HepG2 (cell line): ENCODE measurements at regions not wholly inside any gene's neighbourhood (a gene's known extent, or its start where the extent isn't known, plus 50 kb on each side); places are given as distances from the start of the nearest gene placed in this dataset.

ENCODE experiments used
- ATAC-seq: fragments of 200-7000 bp; cut with Tn5 transposase; 3 replicates; pipeline ENCODE4 v1.9.1; 2020; ENCODE audit warnings: mild to moderate bottlenecking, moderate library complexity
- BruUV-seq: library from RNA; stranded (reverse); fragments of 400-500 nt; replicated peaks from 2 replicates; lab custom pipeline; 2021; lab: Mats Ljungman, UMichigan
- CTCF ChIA-PET: fragments of 300-600 bp; formaldehyde crosslinking; extraction: SDS; loops from one replicate; lab custom pipeline; 2021; ENCODE audit warnings: low total read pairs, inconsistent platforms, low intra/inter-chr PET ratio; lab: Yijun Ruan, JAX
- POLR2A ChIA-PET: fragments of 350-600 bp; sonication (Branson Sonifier 250); formaldehyde crosslinking; loops from one replicate; lab custom pipeline; 2020; ENCODE audit warnings: antibody characterized with exemption, inconsistent platforms; lab: Yijun Ruan, JAX
- DNase-seq: peaks from one replicate; pipeline ENCODE4 v3.0.0-alpha.2; 2015; ENCODE audit warnings: low spot score
- FAIRE-seq: peaks from 3 replicates; lab custom pipeline; 2011; peaks lifted over from hg19 to GRCh38; lab: Jason Lieb, UNC
- H2AFZ ChIP-seq: one replicate; pipeline ENCODE4 v1.6.1; 2011; ENCODE audit warnings: low read length, inconsistent platforms
- H3K27ac ChIP-seq: fragments of 300-600 bp; 3 replicates; pipeline ENCODE4 v1.8.0; 2011; ENCODE audit warnings: mixed run types, mild to moderate bottlenecking, mixed read lengths, low read length, inconsistent platforms; ENCODE audit not compliant: insufficient read depth; ENCODE audit errors: extremely low read length
- H3K27me3 ChIP-seq, 2 experiments: fragments of 200-600 bp in 1 of 2; 2 replicates in 1 of 2; 3 replicates in 1 of 2; pipeline versions ENCODE4 v1.6.0 to v1.8.0; 2011; ENCODE audit warnings: low read length in 2 of 2, mild to moderate bottlenecking in 2 of 2, moderate library complexity in 2 of 2, inconsistent platforms in 1 of 2; ENCODE audit not compliant: insufficient read depth in 2 of 2, control insufficient read depth in 1 of 2
- H3K36me3 ChIP-seq, 2 experiments: fragments of 200-600 bp in 1 of 2; replicated peaks in 1 of 2; 2 replicates in 1 of 2; 3 replicates in 1 of 2; pipeline versions ENCODE4 v1.5.1 to v1.8.0; 2011; ENCODE audit warnings: low read length in 2 of 2, inconsistent platforms in 1 of 2; ENCODE audit not compliant: insufficient read depth in 2 of 2, control insufficient read depth in 1 of 2
- H3K4me1 ChIP-seq: 2 replicates; pipeline ENCODE4 v1.5.1; 2012; ENCODE audit warnings: low read length, inconsistent platforms; ENCODE audit not compliant: insufficient read depth
- H3K4me2 ChIP-seq: 2 replicates; pipeline ENCODE4 v1.6.0; 2011; ENCODE audit warnings: low read depth, low read length, inconsistent platforms
- H3K4me3 ChIP-seq, 3 experiments: fragments of 200-600 bp in 1 of 3; sonication (generic), shearing (Covaris generic) in 1 of 3; replicated peaks in 1 of 3; 2 replicates each; pipeline ENCODE4 v1.5.1; 2011 to 2016; ENCODE audit warnings: low read length in 3 of 3, inconsistent platforms in 2 of 3, low read depth in 2 of 3, mild to moderate bottlenecking in 2 of 3, control low read depth in 1 of 3, mixed read lengths in 1 of 3; ENCODE audit not compliant: insufficient read depth in 1 of 3
- H3K79me2 ChIP-seq: one replicate; pipeline ENCODE4 v1.6.1; 2011; ENCODE audit warnings: low read length, inconsistent platforms; ENCODE audit not compliant: insufficient read depth
- H3K9ac ChIP-seq: 2 replicates; pipeline ENCODE4 v1.6.0; 2011; ENCODE audit warnings: mild to moderate bottlenecking, low read depth, low read length, inconsistent platforms; ENCODE audit not compliant: insufficient read depth
- H3K9me3 ChIP-seq: 2 replicates; pipeline ENCODE4 v1.5.1; 2012; ENCODE audit warnings: mild to moderate bottlenecking, low read length
- H4K20me1 ChIP-seq: 2 replicates; pipeline ENCODE4 v1.6.0; 2011; ENCODE audit warnings: inconsistent platforms, mild to moderate bottlenecking, low read length, moderate library complexity; ENCODE audit not compliant: insufficient read depth
- REPIN1 ChIP-seq: sonication (generic); formaldehyde crosslinking; IDR thresholded peaks from 2 replicates; pipeline ENCODE4 v1.8.0; 2022; ENCODE audit warnings: missing genetic modification reagents, low read depth, mild to moderate bottlenecking, borderline replicate concordance
- SOX6 ChIP-seq, 2 experiments: fragments of 450-650 bp in 1 of 2; sonication (generic) in 1 of 2; formaldehyde crosslinking in 1 of 2; IDR thresholded peaks; 2 replicates each; pipeline versions ENCODE4 v1.4.0 to v1.6.1; 2017 to 2020; ENCODE audit warnings: antibody characterized with exemption in 1 of 2, mild to moderate bottlenecking in 1 of 2, missing genetic modification reagents in 1 of 2
- ZNF652 ChIP-seq: IDR thresholded peaks from 2 replicates; pipeline ENCODE4 v1.6.1; 2016; ENCODE audit warnings: low read depth, borderline replicate concordance
- WGBS: methylation state at CpG from one replicate; pipeline ENCODE4 v1.1.6; 2017; ENCODE audit warnings: low lambda C conversion rate; 5-methylcytosine and 5-hydroxymethylcytosine counted together
- in situ Hi-C: cut with HindIII; loops from 2 replicates; pipeline ENCODE4 v1.10.0; 2017; ENCODE audit warnings: low pct_unique_long_range_greater_than_20kb; ENCODE audit not compliant: extremely low pct_ligation_motif_present
- intact Hi-C: fragments of 100-400 bp; cut with micrococcal nuclease; formaldehyde crosslinking; loops from one replicate; pipeline ENCODE4 v1.10.0; 2022; ENCODE audit not compliant: unreplicated experiment
- TF ChIP-seq, protein P1 (sequence below): IDR thresholded peaks from 2 replicates; pipeline ENCODE4 v1.6.1; 2016; ENCODE audit warnings: low read depth, missing genetic modification reagents, missing compliant biosample characterization
- TF ChIP-seq, protein P2 (sequence below): sonication (generic); formaldehyde crosslinking; IDR thresholded peaks from 2 replicates; pipeline ENCODE4 v1.4.0; 2020; ENCODE audit warnings: missing genetic modification reagents

GRCh38 chr10:8504499-8504898, 450.0 kb downstream of the GATA3 start:
- FAIRE-seq (no peak), DNase-seq (no peak), ATAC-seq (no peak)
- 7% methylated on average over 10 of the region's 10 CpGs for WGBS
- CTCF ChIA-PET: no interaction called here
- no peak overlapping the region for H3K9ac ChIP-seq
- in situ Hi-C loops: no loop called here
- H3K4me2 ChIP-seq: no peak overlapping the region
- no peak overlapping the region for H2AFZ ChIP-seq
- POLR2A ChIA-PET: no interaction called here
- H3K4me1 ChIP-seq: no peaks in the 10 kb centered on the region
- H3K27me3 ChIP-seq: peaks cover 1 to 9% of the 10 kb centered on the region in 2 experiments; a peak in 3 of 5 replicates
- H3K36me3 ChIP-seq: no peaks in the 10 kb centered on the region
- no peak overlapping the region for H3K4me3 ChIP-seq
- no peak overlapping the region for H3K27ac ChIP-seq
- H4K20me1 ChIP-seq: no peaks in the 10 kb centered on the region
- no TSS peak for BruUV-seq
- H3K9me3 ChIP-seq: no peaks in the 10 kb centered on the region
- no peaks in the 10 kb centered on the region for H3K79me2 ChIP-seq
- no peak for TF ChIP-seq ZNF652 (CRISPR knock-in tag)
- TF ChIP-seq, protein P1, sequence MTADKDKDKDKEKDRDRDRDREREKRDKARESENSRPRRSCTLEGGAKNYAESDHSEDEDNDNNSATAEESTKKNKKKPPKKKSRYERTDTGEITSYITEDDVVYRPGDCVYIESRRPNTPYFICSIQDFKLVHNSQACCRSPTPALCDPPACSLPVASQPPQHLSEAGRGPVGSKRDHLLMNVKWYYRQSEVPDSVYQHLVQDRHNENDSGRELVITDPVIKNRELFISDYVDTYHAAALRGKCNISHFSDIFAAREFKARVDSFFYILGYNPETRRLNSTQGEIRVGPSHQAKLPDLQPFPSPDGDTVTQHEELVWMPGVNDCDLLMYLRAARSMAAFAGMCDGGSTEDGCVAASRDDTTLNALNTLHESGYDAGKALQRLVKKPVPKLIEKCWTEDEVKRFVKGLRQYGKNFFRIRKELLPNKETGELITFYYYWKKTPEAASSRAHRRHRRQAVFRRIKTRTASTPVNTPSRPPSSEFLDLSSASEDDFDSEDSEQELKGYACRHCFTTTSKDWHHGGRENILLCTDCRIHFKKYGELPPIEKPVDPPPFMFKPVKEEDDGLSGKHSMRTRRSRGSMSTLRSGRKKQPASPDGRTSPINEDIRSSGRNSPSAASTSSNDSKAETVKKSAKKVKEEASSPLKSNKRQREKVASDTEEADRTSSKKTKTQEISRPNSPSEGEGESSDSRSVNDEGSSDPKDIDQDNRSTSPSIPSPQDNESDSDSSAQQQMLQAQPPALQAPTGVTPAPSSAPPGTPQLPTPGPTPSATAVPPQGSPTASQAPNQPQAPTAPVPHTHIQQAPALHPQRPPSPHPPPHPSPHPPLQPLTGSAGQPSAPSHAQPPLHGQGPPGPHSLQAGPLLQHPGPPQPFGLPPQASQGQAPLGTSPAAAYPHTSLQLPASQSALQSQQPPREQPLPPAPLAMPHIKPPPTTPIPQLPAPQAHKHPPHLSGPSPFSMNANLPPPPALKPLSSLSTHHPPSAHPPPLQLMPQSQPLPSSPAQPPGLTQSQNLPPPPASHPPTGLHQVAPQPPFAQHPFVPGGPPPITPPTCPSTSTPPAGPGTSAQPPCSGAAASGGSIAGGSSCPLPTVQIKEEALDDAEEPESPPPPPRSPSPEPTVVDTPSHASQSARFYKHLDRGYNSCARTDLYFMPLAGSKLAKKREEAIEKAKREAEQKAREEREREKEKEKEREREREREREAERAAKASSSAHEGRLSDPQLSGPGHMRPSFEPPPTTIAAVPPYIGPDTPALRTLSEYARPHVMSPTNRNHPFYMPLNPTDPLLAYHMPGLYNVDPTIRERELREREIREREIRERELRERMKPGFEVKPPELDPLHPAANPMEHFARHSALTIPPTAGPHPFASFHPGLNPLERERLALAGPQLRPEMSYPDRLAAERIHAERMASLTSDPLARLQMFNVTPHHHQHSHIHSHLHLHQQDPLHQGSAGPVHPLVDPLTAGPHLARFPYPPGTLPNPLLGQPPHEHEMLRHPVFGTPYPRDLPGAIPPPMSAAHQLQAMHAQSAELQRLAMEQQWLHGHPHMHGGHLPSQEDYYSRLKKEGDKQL: no peak
- intact Hi-C loops: no loop called here

DNA sequence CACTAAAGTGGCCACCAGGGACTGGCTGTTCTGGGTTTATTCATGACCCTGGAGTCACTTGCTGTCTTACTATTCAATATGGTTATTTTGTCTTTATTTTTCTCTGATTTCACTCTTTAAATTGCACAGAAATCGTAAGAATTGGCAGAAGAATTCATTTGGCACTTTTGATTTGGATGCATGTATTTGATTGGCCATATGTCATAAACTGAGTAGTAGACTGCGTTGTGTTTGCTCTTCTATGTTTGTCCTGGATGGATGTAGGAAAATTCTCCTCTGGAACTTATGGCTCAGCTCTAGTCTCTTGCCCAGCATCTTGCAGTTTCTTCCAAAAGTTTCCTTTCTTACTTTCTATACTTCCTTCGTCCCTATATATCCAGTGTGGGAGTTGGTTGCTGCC, 452.7 kb downstream of the GATA3 start:
- TF ChIP-seq, protein P2, sequence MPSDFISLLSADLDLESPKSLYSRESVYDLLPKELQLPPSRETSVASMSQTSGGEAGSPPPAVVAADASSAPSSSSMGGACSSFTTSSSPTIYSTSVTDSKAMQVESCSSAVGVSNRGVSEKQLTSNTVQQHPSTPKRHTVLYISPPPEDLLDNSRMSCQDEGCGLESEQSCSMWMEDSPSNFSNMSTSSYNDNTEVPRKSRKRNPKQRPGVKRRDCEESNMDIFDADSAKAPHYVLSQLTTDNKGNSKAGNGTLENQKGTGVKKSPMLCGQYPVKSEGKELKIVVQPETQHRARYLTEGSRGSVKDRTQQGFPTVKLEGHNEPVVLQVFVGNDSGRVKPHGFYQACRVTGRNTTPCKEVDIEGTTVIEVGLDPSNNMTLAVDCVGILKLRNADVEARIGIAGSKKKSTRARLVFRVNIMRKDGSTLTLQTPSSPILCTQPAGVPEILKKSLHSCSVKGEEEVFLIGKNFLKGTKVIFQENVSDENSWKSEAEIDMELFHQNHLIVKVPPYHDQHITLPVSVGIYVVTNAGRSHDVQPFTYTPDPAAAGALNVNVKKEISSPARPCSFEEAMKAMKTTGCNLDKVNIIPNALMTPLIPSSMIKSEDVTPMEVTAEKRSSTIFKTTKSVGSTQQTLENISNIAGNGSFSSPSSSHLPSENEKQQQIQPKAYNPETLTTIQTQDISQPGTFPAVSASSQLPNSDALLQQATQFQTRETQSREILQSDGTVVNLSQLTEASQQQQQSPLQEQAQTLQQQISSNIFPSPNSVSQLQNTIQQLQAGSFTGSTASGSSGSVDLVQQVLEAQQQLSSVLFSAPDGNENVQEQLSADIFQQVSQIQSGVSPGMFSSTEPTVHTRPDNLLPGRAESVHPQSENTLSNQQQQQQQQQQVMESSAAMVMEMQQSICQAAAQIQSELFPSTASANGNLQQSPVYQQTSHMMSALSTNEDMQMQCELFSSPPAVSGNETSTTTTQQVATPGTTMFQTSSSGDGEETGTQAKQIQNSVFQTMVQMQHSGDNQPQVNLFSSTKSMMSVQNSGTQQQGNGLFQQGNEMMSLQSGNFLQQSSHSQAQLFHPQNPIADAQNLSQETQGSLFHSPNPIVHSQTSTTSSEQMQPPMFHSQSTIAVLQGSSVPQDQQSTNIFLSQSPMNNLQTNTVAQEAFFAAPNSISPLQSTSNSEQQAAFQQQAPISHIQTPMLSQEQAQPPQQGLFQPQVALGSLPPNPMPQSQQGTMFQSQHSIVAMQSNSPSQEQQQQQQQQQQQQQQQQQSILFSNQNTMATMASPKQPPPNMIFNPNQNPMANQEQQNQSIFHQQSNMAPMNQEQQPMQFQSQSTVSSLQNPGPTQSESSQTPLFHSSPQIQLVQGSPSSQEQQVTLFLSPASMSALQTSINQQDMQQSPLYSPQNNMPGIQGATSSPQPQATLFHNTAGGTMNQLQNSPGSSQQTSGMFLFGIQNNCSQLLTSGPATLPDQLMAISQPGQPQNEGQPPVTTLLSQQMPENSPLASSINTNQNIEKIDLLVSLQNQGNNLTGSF (CRISPR knock-in tag): no peak
- TF ChIP-seq SOX6 (IDR thresholded peaks at IDR 0.05): no peak
- no peak for TF ChIP-seq SOX6 (CRISPR knock-in tag; IDR thresholded peaks at IDR 0.05)
- TF ChIP-seq REPIN1: no peak
- H3K36me3 ChIP-seq: no peaks in the 10 kb centered on the region
- no peaks in the 10 kb centered on the region for H3K79me2 ChIP-seq
- DNase-seq (no peak), ATAC-seq (no peak), FAIRE-seq (no peak)
- H4K20me1 ChIP-seq: no peaks in the 10 kb centered on the region
- H3K4me3 ChIP-seq: no peak overlapping the region
- no peaks in the 10 kb centered on the region for H3K4me1 ChIP-seq
- no peak overlapping the region for H3K27ac ChIP-seq
- no TSS peak for BruUV-seq
- H3K27me3 ChIP-seq: peaks cover 1 to 9% of the 10 kb centered on the region in 2 experiments; a peak in 3 of 5 replicates
- 8% methylated on average over 3 of the region's 3 CpGs for WGBS
- ChIA-PET POLR2A (no interaction called here), CTCF (no interaction called here)
- H3K4me2 ChIP-seq: no peak overlapping the region
- no peak overlapping the region for H3K9ac ChIP-seq
- intact Hi-C loops (no loop called here), in situ Hi-C loops (no loop called here)
- no peak overlapping the region for H2AFZ ChIP-seq
- no peaks in the 10 kb centered on the region for H3K9me3 ChIP-seq
